Endodermal cell (in vitro differentiated cells): ENCODE measurements at regions not wholly inside any gene's neighbourhood (a gene's known extent, or its start where the extent isn't known, plus 50 kb on each side); places are given as distances from the start of the nearest gene placed in this dataset.

Experiments
- DNase-seq: peaks from one replicate; pipeline ENCODE4 v3.0.0-alpha.2; 2017
- H3K27ac ChIP-seq: 2 replicates; pipeline ENCODE4 v1.5.1; 2013; ENCODE audit warnings: mild to moderate bottlenecking, low read depth, low read length, moderate library complexity
- H3K27me3 ChIP-seq: 2 replicates; pipeline ENCODE4 v1.6.1; 2013; ENCODE audit warnings: mild to moderate bottlenecking, low read length, moderate library complexity; ENCODE audit not compliant: insufficient read depth, control insufficient read depth, poor library complexity, severe bottlenecking
- H3K36me3 ChIP-seq: 2 replicates; pipeline ENCODE4 v1.7.0; 2013; ENCODE audit warnings: mild to moderate bottlenecking, low read length, moderate library complexity; ENCODE audit not compliant: control insufficient read depth, insufficient read depth
- H3K4me1 ChIP-seq: one replicate; pipeline ENCODE4 v1.7.0; 2013; ENCODE audit warnings: low read length; ENCODE audit not compliant: control insufficient read depth, insufficient read depth
- H3K4me3 ChIP-seq: 2 replicates; pipeline ENCODE4 v1.5.1; 2013; ENCODE audit warnings: mild to moderate bottlenecking, low read length, moderate library complexity
- H3K9ac ChIP-seq: 2 replicates; pipeline ENCODE4 v1.6.1; 2013; ENCODE audit warnings: mild to moderate bottlenecking, low read length, moderate library complexity; ENCODE audit not compliant: poor library complexity, severe bottlenecking; ENCODE audit errors: extremely low read depth
- H3K9me3 ChIP-seq: 2 replicates; pipeline ENCODE4 v1.6.1; 2013; ENCODE audit warnings: mild to moderate bottlenecking, low read length, moderate library complexity; ENCODE audit not compliant: control insufficient read depth
- H3K27ac Mint-ChIP-seq: 2 replicates; pipeline ENCODE4 v1.8.0; 2020; ENCODE audit warnings: mixed read lengths
- H3K27me3 Mint-ChIP-seq: 2 replicates; pipeline ENCODE4 v1.8.0; 2021; ENCODE audit warnings: mild to moderate bottlenecking, mixed read lengths; ENCODE audit not compliant: insufficient read depth
- H3K36me3 Mint-ChIP-seq: 2 replicates; pipeline ENCODE4 v1.8.0; 2020; ENCODE audit warnings: low read depth, mixed read lengths
- H3K4me1 Mint-ChIP-seq: 2 replicates; pipeline ENCODE4 v1.8.0; 2020; ENCODE audit warnings: mixed read lengths
- H3K4me3 Mint-ChIP-seq: 2 replicates; pipeline ENCODE4 v1.8.0; 2020; ENCODE audit warnings: mild to moderate bottlenecking, moderate library complexity, mixed read lengths
- H3K9me3 Mint-ChIP-seq: 2 replicates; pipeline ENCODE4 v1.8.0; 2020; ENCODE audit warnings: mild to moderate bottlenecking, mixed read lengths
- WGBS, 2 experiments: methylation state at CpG; one replicate each; pipeline versions ENCODE4 v1.1.5 to v1.1.7; 2013; ENCODE audit warnings: missing lambda C conversion rate in 2 of 2, mixed read lengths in 1 of 2; ENCODE audit not compliant: insufficient coverage in 1 of 2, insufficient read length in 1 of 2; 5-methylcytosine and 5-hydroxymethylcytosine counted together
- TF ChIP-seq, protein P1 (sequence below): fragments of 200-600 bp; sonication (generic); conservative IDR thresholded peaks from 2 replicates; pipeline ENCODE4 v1.5.0; 2021; ENCODE audit warnings: antibody characterized with exemption, mild to moderate bottlenecking

DNA sequence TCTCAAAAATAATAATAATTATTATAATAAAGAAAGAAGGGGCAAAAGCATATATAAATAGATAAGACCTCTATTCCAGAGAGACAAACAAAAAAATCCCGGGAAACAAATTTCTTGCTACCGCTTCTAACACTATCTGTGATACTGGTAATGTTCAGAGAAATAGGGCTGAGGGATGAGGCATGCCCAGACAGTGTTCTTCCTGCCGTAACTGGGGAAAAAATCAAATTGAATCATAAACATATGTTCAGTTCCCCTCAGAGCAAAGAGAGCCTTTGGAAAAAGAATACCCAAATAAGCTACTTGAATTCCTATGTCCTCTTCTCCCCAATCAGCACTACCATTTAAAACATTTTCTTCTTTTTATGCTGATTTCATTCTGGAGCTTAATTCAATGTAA, 688.0 kb downstream of the KCNJ2 start:
- TF ChIP-seq, protein P1, sequence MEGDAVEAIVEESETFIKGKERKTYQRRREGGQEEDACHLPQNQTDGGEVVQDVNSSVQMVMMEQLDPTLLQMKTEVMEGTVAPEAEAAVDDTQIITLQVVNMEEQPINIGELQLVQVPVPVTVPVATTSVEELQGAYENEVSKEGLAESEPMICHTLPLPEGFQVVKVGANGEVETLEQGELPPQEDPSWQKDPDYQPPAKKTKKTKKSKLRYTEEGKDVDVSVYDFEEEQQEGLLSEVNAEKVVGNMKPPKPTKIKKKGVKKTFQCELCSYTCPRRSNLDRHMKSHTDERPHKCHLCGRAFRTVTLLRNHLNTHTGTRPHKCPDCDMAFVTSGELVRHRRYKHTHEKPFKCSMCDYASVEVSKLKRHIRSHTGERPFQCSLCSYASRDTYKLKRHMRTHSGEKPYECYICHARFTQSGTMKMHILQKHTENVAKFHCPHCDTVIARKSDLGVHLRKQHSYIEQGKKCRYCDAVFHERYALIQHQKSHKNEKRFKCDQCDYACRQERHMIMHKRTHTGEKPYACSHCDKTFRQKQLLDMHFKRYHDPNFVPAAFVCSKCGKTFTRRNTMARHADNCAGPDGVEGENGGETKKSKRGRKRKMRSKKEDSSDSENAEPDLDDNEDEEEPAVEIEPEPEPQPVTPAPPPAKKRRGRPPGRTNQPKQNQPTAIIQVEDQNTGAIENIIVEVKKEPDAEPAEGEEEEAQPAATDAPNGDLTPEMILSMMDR: no peak
- no peak for DNase-seq
- H3K27ac ChIP-seq: no peak overlapping the region
- Mint-ChIP-seq H3K9me3 (peaks cover 22% of the 10 kb centered on the region), H3K36me3 (peaks cover 4% of the 10 kb centered on the region), H3K27me3 (no peaks in the 10 kb centered on the region), H3K4me3 (no peak overlapping the region), H3K4me1 (no peaks in the 10 kb centered on the region), H3K27ac (no peak overlapping the region)
- H3K4me3 ChIP-seq: no peak overlapping the region
- H3K36me3 ChIP-seq: no peaks in the 10 kb centered on the region
- peaks cover 18% of the 10 kb centered on the region for H3K9me3 ChIP-seq
- H3K9ac ChIP-seq: no peak overlapping the region
- H3K4me1 ChIP-seq: no peaks in the 10 kb centered on the region
- H3K27me3 ChIP-seq: no peaks in the 10 kb centered on the region
- 97 to 100% methylated on average over 1 to 3 of the region's 3 CpGs for WGBS, 2 experiments

GRCh38 chr17:70859829-70860228, 690.5 kb downstream of the KCNJ2 start:
- WGBS, 2 experiments: 86% methylated on average over 1 of the region's 1 CpG; no CpG with 5 or more reads in 1 of the 2 experiments

GRCh38 chr17:70862295-70862694, 693.0 kb downstream of the KCNJ2 start:
- Mint-ChIP-seq H3K27me3 (no peaks in the 10 kb centered on the region), H3K27ac (no peak overlapping the region), H3K9me3 (peaks cover 39% of the 10 kb centered on the region), H3K4me3 (no peak overlapping the region), H3K36me3 (peaks cover 4% of the 10 kb centered on the region), H3K4me1 (no peaks in the 10 kb centered on the region)
- no peak overlapping the region for H3K9ac ChIP-seq
- no peak overlapping the region for H3K4me3 ChIP-seq
- 100% methylated on average over 1 of the region's 1 CpG; no CpG with 5 or more reads in 1 of the 2 experiments for WGBS, 2 experiments
- no peak for DNase-seq
- H3K27me3 ChIP-seq: no peaks in the 10 kb centered on the region
- no peak overlapping the region for H3K27ac ChIP-seq
- TF ChIP-seq, protein P1: no peak
- no peaks in the 10 kb centered on the region for H3K36me3 ChIP-seq
- no peaks in the 10 kb centered on the region for H3K4me1 ChIP-seq
- peaks cover 40% of the 10 kb centered on the region for H3K9me3 ChIP-seq

More at GRCh38 chr17:70859829-70860228, 690.5 kb downstream of the KCNJ2 start:
- Histone ChIP-seq H3K9me3 (peaks cover 32% of the 10 kb centered on the region), H3K27ac (no peak overlapping the region), H3K9ac (no peak overlapping the region), H3K4me1 (no peaks in the 10 kb centered on the region), H3K36me3 (no peaks in the 10 kb centered on the region), H3K27me3 (no peaks in the 10 kb centered on the region), H3K4me3 (no peak overlapping the region)
- Mint-ChIP-seq H3K4me1 (no peaks in the 10 kb centered on the region), H3K27ac (no peak overlapping the region), H3K27me3 (no peaks in the 10 kb centered on the region), H3K36me3 (peaks cover 4% of the 10 kb centered on the region), H3K4me3 (no peak overlapping the region), H3K9me3 (peaks cover 39% of the 10 kb centered on the region)
- DNase-seq: no peak
- TF ChIP-seq, protein P1: no peak
